ENCODE measurements at regions not wholly inside any gene's neighbourhood (a gene's known extent, or its start where the extent isn't known, plus 50 kb on each side); places are given as distances from the start of the nearest gene placed in this dataset.
A peak's percentile ranks its signal among the peaks of the same experiment; 100 is the strongest.
"Not testable (repeated sequence)": the region's sequence is repeated elsewhere in the genome, so short reads cannot be mapped to it uniquely, and the experiment has no call there.

DNA sequence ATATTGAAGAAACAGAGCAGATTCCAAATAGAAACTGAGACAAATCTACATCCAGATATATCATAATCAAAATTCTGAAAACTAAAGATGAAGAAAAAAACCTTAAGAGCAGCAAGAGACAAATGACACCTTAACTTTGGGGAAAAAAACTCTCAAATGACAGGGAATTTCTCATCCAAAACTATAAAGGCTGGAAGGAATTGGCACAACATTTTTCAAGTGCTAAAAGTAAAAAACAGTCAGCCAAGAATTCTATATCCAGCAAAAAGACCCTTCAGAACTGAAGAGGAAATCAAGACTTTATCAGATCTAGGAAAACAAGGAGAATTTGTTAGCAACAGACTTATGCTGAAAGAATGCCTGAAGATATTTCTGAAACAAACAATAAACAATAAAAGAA lies 90.3 kb upstream of the RASSF8 start:
- ATAC-seq (replicated peaks in 1 of 2) (no peak), DNase-seq (no peak)
- Mint-ChIP-seq H3K27ac (no peak overlapping the region), H3K4me1 (ENCODE audit: low read depth) (no peaks in the 10 kb centered on the region), H3K27me3 (ENCODE audit: low read depth) (no peaks in the 10 kb centered on the region), H3K36me3 (ENCODE audit: insufficient read depth in 2 of 2) (peaks cover 0 to 2% of the 10 kb centered on the region in 2 donors), H3K4me3 (no peak overlapping the region), H3K9me3 (peaks cover 0 to 2% of the 10 kb centered on the region in 2 donors)

DNA sequence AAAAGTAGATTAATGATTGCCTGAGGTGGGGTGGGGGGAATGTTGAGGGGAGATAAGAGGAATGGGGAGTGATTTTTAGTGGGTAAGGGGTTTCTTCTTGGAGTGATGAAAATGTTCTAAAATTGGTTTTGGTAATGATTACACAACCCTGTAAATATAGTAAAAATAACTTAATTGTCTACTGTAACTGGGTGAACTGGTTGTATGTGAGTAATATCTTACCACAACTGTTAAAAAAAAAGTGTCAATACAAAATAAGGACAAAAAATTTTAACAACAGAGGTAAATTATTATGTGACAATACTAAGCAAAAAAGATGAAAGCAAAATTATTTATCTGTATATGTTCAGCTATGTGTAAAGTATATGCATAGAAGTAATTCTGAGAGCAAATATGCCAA lies 86.3 kb upstream of the RASSF8 start:
- H3K27me3 Mint-ChIP-seq (ENCODE audit: low read depth), result no peaks in the 10 kb centered on the region
- no peak overlapping the region for H3K4me3 Mint-ChIP-seq
- H3K27ac Mint-ChIP-seq, result no peak overlapping the region
- H3K36me3 Mint-ChIP-seq (ENCODE audit: insufficient read depth in 2 of 2), result peaks cover 0 to 2% of the 10 kb centered on the region in 2 donors
- ATAC-seq (replicated peaks in 1 of 2) (no peak), DNase-seq (no peak)
- H3K9me3 Mint-ChIP-seq, result peaks cover 0 to 2% of the 10 kb centered on the region in 2 donors
- no peaks in the 10 kb centered on the region for H3K4me1 Mint-ChIP-seq (ENCODE audit: low read depth)

DNA sequence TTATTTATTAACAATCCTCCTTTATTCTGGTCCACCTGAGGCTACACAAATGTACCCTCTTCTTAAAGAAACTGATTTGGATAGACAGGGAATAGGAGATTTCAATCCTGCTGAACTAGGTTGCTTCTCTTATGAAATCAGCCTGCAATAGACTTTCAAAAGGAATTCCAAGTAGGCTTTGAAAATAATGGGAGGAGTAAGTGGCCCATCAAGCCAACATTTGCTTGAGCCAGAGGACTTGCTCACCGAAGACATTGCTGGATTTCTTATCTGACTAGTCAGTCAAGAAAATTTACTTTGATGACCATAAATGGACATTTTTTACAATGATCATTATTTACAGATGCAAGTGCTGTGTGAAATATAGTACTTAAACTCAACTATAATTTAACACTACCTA lies 82.8 kb upstream of the RASSF8 start:
- H3K4me1 Mint-ChIP-seq (ENCODE audit: low read depth), result no peaks in the 10 kb centered on the region
- no peak overlapping the region for H3K27ac Mint-ChIP-seq
- no peak overlapping the region for H3K4me3 Mint-ChIP-seq
- H3K27me3 Mint-ChIP-seq (ENCODE audit: low read depth), result no peaks in the 10 kb centered on the region
- DNase-seq (no peak), ATAC-seq (replicated peaks in 1 of 2) (no peak)
- H3K36me3 Mint-ChIP-seq (ENCODE audit: insufficient read depth in 2 of 2), result no peaks in the 10 kb centered on the region
- H3K9me3 Mint-ChIP-seq, result peaks cover 0 to 3% of the 10 kb centered on the region in 2 donors

GRCh38 chr12:25876383-25877045 lies 82.0 kb upstream of the RASSF8 start:
- no peak overlapping the region for H3K27ac Mint-ChIP-seq
- ATAC-seq (replicated peaks in 1 of 2) (no peak), DNase-seq (no peak)
- H3K4me3 Mint-ChIP-seq, result no peak overlapping the region
- H3K4me1 Mint-ChIP-seq (ENCODE audit: low read depth), result no peaks in the 10 kb centered on the region
- no peaks in the 10 kb centered on the region for H3K27me3 Mint-ChIP-seq (ENCODE audit: low read depth)
- H3K9me3 Mint-ChIP-seq, result peaks cover 0 to 3% of the 10 kb centered on the region in 2 donors
- H3K36me3 Mint-ChIP-seq (ENCODE audit: insufficient read depth in 2 of 2), result no peaks in the 10 kb centered on the region

- Mint-ChIP-seq H3K4me3 (no peak overlapping the region), H3K9me3 (peaks cover 0 to 3% of the 10 kb centered on the region in 2 donors), H3K4me1 (ENCODE audit: low read depth) (no peaks in the 10 kb centered on the region), H3K36me3 (ENCODE audit: insufficient read depth in 2 of 2) (no peaks in the 10 kb centered on the region), H3K27me3 (ENCODE audit: low read depth) (no peaks in the 10 kb centered on the region), H3K27ac (no peak overlapping the region)
- ATAC-seq (replicated peaks in 1 of 2) (no peak), DNase-seq (no peak)
Observed at GRCh38 chr12:25877446-25877845, 81.0 kb upstream of the RASSF8 start.

DNA sequence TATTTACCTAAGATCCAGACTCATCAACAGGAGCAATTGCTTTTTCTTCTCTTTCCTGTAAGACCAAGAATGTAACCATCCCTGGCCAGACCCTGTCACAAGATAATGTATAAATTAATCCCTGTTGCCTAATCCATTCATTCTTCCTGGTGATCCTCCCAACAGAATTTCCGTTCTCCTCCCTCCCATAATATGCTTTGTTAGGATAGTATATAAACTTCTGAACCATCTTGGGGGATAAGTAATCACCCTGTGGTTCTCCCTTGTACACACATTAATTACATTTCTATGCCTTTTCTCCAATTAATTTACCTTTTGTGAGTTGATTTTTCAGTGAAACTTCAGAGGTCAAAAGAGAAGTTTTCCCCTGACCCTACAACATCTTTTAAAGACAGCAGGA lies 76.2 kb upstream of the RASSF8 start:
- H3K27me3 Mint-ChIP-seq (ENCODE audit: low read depth), result no peaks in the 10 kb centered on the region
- no peak overlapping the region for H3K4me3 Mint-ChIP-seq
- H3K4me1 Mint-ChIP-seq (ENCODE audit: low read depth), result no peaks in the 10 kb centered on the region
- no peaks in the 10 kb centered on the region for H3K36me3 Mint-ChIP-seq (ENCODE audit: insufficient read depth in 2 of 2)
- H3K27ac Mint-ChIP-seq, result no peak overlapping the region
- no peak for DNase-seq
- no peak for ATAC-seq (replicated peaks in 1 of 2)
- peaks cover 0 to 3% of the 10 kb centered on the region in 2 donors for H3K9me3 Mint-ChIP-seq

DNA sequence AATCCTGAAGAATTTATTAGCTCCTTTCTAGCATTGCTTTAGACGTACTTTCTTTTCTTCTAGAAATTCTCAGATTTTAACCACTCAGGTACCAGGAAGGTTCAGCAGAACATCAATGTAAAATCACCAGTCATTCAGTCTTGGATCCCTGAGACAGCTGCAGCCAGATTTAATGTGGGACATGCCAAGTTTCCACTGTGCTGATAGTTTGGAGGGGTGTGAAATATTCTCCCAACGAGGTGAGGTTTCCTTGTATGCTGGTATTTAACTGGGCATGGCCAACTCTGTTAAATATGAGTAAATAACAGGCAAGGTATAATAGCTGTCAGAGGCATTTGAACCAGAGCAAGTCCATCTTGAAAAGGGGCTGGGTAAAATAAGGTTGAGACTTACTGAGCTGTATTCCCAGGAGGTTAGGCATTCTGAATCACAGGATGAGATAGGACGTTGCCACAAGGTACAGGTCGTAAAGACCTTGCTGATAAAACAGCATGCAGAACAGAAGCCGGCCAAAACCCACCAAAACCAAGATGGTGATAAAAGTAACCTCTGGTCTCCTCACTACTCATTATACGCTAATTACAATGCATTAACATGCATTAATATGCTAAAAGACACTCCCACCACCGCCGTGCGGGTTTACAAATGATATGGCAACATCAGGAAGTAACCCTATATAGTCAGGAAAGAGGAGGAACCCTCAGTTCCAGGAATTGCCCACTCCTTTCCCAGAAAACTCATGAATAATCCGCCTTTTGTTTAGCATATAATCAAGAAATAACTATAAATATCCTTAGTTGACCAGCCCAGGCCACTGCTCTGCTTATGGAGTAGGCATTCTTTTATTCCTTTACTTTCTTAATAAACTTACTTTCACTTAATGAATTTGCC lies 75.2 kb upstream of the RASSF8 start:
- no peak for ATAC-seq (replicated peaks in 1 of 2)

GRCh38 chr12:25884024-25884919 lies 74.2 kb upstream of the RASSF8 start:
- Mint-ChIP-seq H3K4me1 (ENCODE audit: low read depth) (no peaks in the 10 kb centered on the region), H3K27ac (no peak overlapping the region), H3K4me3 (no peak overlapping the region), H3K27me3 (ENCODE audit: low read depth) (peaks cover 10% of the 10 kb centered on the region), H3K9me3 (peaks cover 0 to 3% of the 10 kb centered on the region in 2 donors), H3K36me3 (ENCODE audit: insufficient read depth in 2 of 2) (no peaks in the 10 kb centered on the region)
- ATAC-seq (replicated peaks in 1 of 2) (no peak), DNase-seq (no peak)

More for the DNA sequence above, 75.2 kb upstream of the RASSF8 start:
- Mint-ChIP-seq H3K4me3 (no peak overlapping the region), H3K4me1 (ENCODE audit: low read depth) (no peaks in the 10 kb centered on the region), H3K27ac (no peak overlapping the region), H3K36me3 (ENCODE audit: insufficient read depth in 2 of 2) (no peaks in the 10 kb centered on the region), H3K27me3 (ENCODE audit: low read depth) (peaks cover under 1% of the 10 kb centered on the region), H3K9me3 (peaks cover 0 to 3% of the 10 kb centered on the region in 2 donors)
- no peak for DNase-seq

- no peak for ATAC-seq (replicated peaks in 1 of 2)
- H3K36me3 Mint-ChIP-seq (ENCODE audit: insufficient read depth in 2 of 2), result no peaks in the 10 kb centered on the region
- H3K27me3 Mint-ChIP-seq (ENCODE audit: low read depth), result peaks cover 12% of the 10 kb centered on the region
Observed at GRCh38 chr12:25884920-25885234, 73.6 kb upstream of the RASSF8 start.

GRCh38 chr12:25886396-25886795 lies 72.1 kb upstream of the RASSF8 start:
- Mint-ChIP-seq H3K9me3 (peaks cover 3 to 5% of the 10 kb centered on the region in 2 donors), H3K27me3 (ENCODE audit: low read depth) (peaks cover 12% of the 10 kb centered on the region), H3K36me3 (ENCODE audit: insufficient read depth in 2 of 2) (no peaks in the 10 kb centered on the region), H3K4me1 (ENCODE audit: low read depth) (no peaks in the 10 kb centered on the region), H3K27ac (no peak overlapping the region), H3K4me3 (no peak overlapping the region)
- ATAC-seq (replicated peaks in 1 of 2) (no peak), DNase-seq (no peak)

More at GRCh38 chr12:25884920-25885234, 73.6 kb upstream of the RASSF8 start:
- Mint-ChIP-seq H3K27ac (no peak overlapping the region), H3K9me3 (peaks cover 0 to 2% of the 10 kb centered on the region in 2 donors), H3K4me1 (ENCODE audit: low read depth) (no peaks in the 10 kb centered on the region), H3K4me3 (no peak overlapping the region)
- no peak for DNase-seq

GRCh38 chr12:25887367-25887766 lies 71.1 kb upstream of the RASSF8 start:
- no peak overlapping the region for H3K27ac Mint-ChIP-seq

GRCh38 chr12:25889185-25889584 lies 69.3 kb upstream of the RASSF8 start:
- no peak overlapping the region for H3K4me3 Mint-ChIP-seq
- H3K27me3 Mint-ChIP-seq (ENCODE audit: low read depth), result peaks cover 12% of the 10 kb centered on the region
- ATAC-seq (replicated peaks in 1 of 2) (no peak), DNase-seq (no peak)
- no peaks in the 10 kb centered on the region for H3K36me3 Mint-ChIP-seq (ENCODE audit: insufficient read depth in 2 of 2)
- peaks cover 3 to 5% of the 10 kb centered on the region in 2 donors for H3K9me3 Mint-ChIP-seq
- H3K4me1 Mint-ChIP-seq (ENCODE audit: low read depth), result no peaks in the 10 kb centered on the region
- no peak overlapping the region for H3K27ac Mint-ChIP-seq

More at GRCh38 chr12:25887367-25887766, 71.1 kb upstream of the RASSF8 start:
- H3K4me3 Mint-ChIP-seq, result no peak overlapping the region
- H3K4me1 Mint-ChIP-seq (ENCODE audit: low read depth), result no peaks in the 10 kb centered on the region
- ATAC-seq (replicated peaks in 1 of 2) (no peak), DNase-seq (no peak)
- H3K27me3 Mint-ChIP-seq (ENCODE audit: low read depth), result peaks cover 12% of the 10 kb centered on the region
- no peaks in the 10 kb centered on the region for H3K36me3 Mint-ChIP-seq (ENCODE audit: insufficient read depth in 2 of 2)
- H3K9me3 Mint-ChIP-seq, result peaks cover 3 to 5% of the 10 kb centered on the region in 2 donors

DNA sequence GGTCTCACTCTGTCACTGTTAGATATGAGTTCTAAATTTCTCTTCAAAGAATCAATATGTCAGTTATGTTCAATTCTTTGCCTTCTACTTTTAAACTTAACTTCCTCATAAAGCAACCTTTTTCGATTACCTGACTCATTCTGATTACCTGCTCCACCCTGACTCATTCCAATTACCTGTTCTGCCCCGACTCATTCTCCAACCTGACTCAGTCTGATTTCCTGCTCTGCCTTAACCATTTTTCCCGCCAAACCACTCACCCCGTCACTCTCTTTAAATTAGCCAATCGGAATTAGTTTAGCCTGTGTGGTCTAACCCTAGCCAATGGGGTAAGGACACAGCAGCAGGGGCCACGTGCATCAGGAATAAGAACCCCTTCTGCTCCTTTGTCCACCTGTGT lies 67.4 kb upstream of the RASSF8 start:
- H3K27ac Mint-ChIP-seq; H3K4me3 Mint-ChIP-seq; H3K4me1 Mint-ChIP-seq (ENCODE audit: low read depth); H3K9me3 Mint-ChIP-seq; H3K36me3 Mint-ChIP-seq (ENCODE audit: insufficient read depth in 2 of 2); ATAC-seq (replicated peaks in 1 of 2): not testable (repeated sequence)
- DNase-seq, result peak in 1 of 2 donors; percentile 3
- peaks cover 12% of the 10 kb centered on the region for H3K27me3 Mint-ChIP-seq (ENCODE audit: low read depth)

Measured in activated T-cell treated with anti-CD3 and anti-CD28 coated beads, Interleukin-2, amount 50 U/mL, for 72 hours (primary cell).